Mesendoderm (in vitro differentiated cells): ENCODE measurements at regions not wholly inside any gene's neighbourhood (a gene's known extent, or its start where the extent isn't known, plus 50 kb on each side); places are given as distances from the start of the nearest gene placed in this dataset.

Source experiments
- DNase-seq: peaks from one replicate; pipeline ENCODE4 v3.0.0; 2013
- H2AK5ac ChIP-seq: 2 replicates; pipeline ENCODE4 v1.6.1; 2013; ENCODE audit warnings: low read length, inconsistent platforms
- H2BK120ac ChIP-seq: 2 replicates; pipeline ENCODE4 v1.6.1; 2013; ENCODE audit warnings: low read depth, mild to moderate bottlenecking, low read length, moderate library complexity, mixed read lengths
- H2BK15ac ChIP-seq: replicated peaks from 2 replicates; pipeline ENCODE4 v1.6.1; 2013; ENCODE audit warnings: low read depth, mild to moderate bottlenecking, moderate library complexity
- H2BK5ac ChIP-seq: 2 replicates; pipeline ENCODE4 v1.6.1; 2013; ENCODE audit warnings: low read length, inconsistent platforms
- H3K18ac ChIP-seq: 2 replicates; pipeline ENCODE4 v1.6.1; 2013; ENCODE audit warnings: mild to moderate bottlenecking, low read length, mixed read lengths
- H3K23ac ChIP-seq: one replicate; pipeline ENCODE4 v1.6.1; 2013; ENCODE audit warnings: low read length
- H3K27ac ChIP-seq: 2 replicates; pipeline ENCODE4 v1.5.1; 2013; ENCODE audit warnings: low read depth, mild to moderate bottlenecking, inconsistent platforms, low read length, moderate library complexity
- H3K27me3 ChIP-seq: 2 replicates; pipeline ENCODE4 v1.6.1; 2013; ENCODE audit warnings: low read length, control low read depth, mild to moderate bottlenecking, inconsistent platforms; ENCODE audit not compliant: insufficient read depth, poor library complexity
- H3K36me3 ChIP-seq: 2 replicates; pipeline ENCODE4 v1.6.1; 2013; ENCODE audit warnings: low read length, inconsistent platforms; ENCODE audit not compliant: control insufficient read depth, insufficient read depth
- H3K4ac ChIP-seq: one replicate; pipeline ENCODE4 v1.6.1; 2013; ENCODE audit warnings: low read depth, mild to moderate bottlenecking, low read length, moderate library complexity
- H3K4me1 ChIP-seq: 2 replicates; pipeline ENCODE4 v1.6.1; 2013; ENCODE audit warnings: low read depth, low read length, inconsistent platforms; ENCODE audit not compliant: control insufficient read depth
- H3K4me2 ChIP-seq: 2 replicates; pipeline ENCODE4 v1.6.1; 2013; ENCODE audit warnings: low read length
- H3K4me3 ChIP-seq: 2 replicates; pipeline ENCODE4 v1.5.1; 2013; ENCODE audit warnings: mild to moderate bottlenecking, low read length
- H3K56ac ChIP-seq: one replicate; pipeline ENCODE4 v1.6.1; 2013; ENCODE audit warnings: low read length
- H3K79me1 ChIP-seq: 2 replicates; pipeline ENCODE4 v1.6.1; 2013; ENCODE audit warnings: low read length, inconsistent platforms
- H3K79me2 ChIP-seq: 2 replicates; pipeline ENCODE4 v1.6.1; 2013; ENCODE audit warnings: mild to moderate bottlenecking, low read length; ENCODE audit not compliant: control insufficient read depth, insufficient read depth
- H3K9ac ChIP-seq: 2 replicates; pipeline ENCODE4 v1.6.1; 2013; ENCODE audit warnings: low read length, inconsistent platforms
- H4K5ac ChIP-seq: one replicate; pipeline ENCODE4 v1.6.1; 2013; ENCODE audit warnings: low read length
- H4K8ac ChIP-seq: one replicate; pipeline ENCODE4 v1.6.1; 2013; ENCODE audit warnings: low read depth, mild to moderate bottlenecking, control low read depth, low read length, moderate library complexity
- WGBS: extraction: QIAGEN DNeasy Blood & Tissue Kit; methylation state at CpG from one replicate; pipeline ENCODE4 v1.1.7; 2013; ENCODE audit warnings: low lambda C conversion rate, missing lambda C conversion rate; ENCODE audit not compliant: insufficient coverage; ENCODE audit errors: extremely low coverage; 5-methylcytosine and 5-hydroxymethylcytosine counted together

DNA sequence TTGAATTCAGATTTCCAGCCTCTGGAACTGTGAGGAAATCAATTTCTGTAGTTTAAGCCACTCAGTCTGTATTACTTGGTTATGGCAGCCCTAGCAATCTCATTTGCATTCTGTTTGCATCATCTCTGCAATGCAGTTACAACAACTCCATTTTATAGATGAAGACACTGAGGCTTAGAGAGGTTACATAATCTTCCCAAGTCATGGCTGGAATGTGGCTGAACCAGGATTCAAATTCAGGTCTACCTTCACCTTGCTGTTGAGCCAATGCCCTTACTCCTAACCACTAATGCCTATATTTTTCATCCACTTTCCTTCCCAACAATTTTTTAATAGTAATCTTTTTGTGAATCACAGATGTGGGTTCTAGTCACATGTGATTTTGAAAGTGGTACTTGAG is 469.8 kb upstream of the CCL2 start:
- Histone ChIP-seq H3K9ac (no peak overlapping the region), H3K18ac (no peak overlapping the region), H2BK15ac (no peak overlapping the region), H3K4me1 (no peaks in the 10 kb centered on the region), H2BK120ac (no peak overlapping the region), H3K4ac (no peak overlapping the region), H3K79me1 (no peaks in the 10 kb centered on the region), H3K56ac (no peak overlapping the region), H2AK5ac (no peak overlapping the region), H4K8ac (no peak overlapping the region), H3K4me2 (no peak overlapping the region), H3K23ac (no peak overlapping the region), H2BK5ac (no peak overlapping the region), H4K5ac (no peak overlapping the region), H3K27me3 (no peaks in the 10 kb centered on the region), H3K79me2 (no peaks in the 10 kb centered on the region), H3K36me3 (no peaks in the 10 kb centered on the region), H3K4me3 (no peak overlapping the region), H3K27ac (no peak overlapping the region)
- DNase-seq, result no peak

GRCh38 chr17:33786478-33786877 is 468.6 kb upstream of the CCL2 start:
- Histone ChIP-seq H3K4me3 (no peak overlapping the region), H4K5ac (no peak overlapping the region), H2BK15ac (no peak overlapping the region), H3K36me3 (no peaks in the 10 kb centered on the region), H3K27ac (no peak overlapping the region), H4K8ac (no peak overlapping the region), H3K9ac (no peak overlapping the region), H3K79me1 (no peaks in the 10 kb centered on the region), H3K4me1 (no peaks in the 10 kb centered on the region), H3K27me3 (no peaks in the 10 kb centered on the region), H2BK5ac (no peak overlapping the region), H3K23ac (no peak overlapping the region), H3K4me2 (no peak overlapping the region), H3K56ac (no peak overlapping the region), H3K18ac (no peak overlapping the region), H3K4ac (no peak overlapping the region), H2AK5ac (no peak overlapping the region), H3K79me2 (no peaks in the 10 kb centered on the region), H2BK120ac (no peak overlapping the region)
- DNase-seq, result no peak
- WGBS, result no CpG with 5 or more reads among the region's 1 CpG

GRCh38 chr17:33789658-33790057 is 465.4 kb upstream of the CCL2 start:
- Histone ChIP-seq H3K18ac (no peak overlapping the region), H2AK5ac (no peak overlapping the region), H3K36me3 (no peaks in the 10 kb centered on the region), H3K79me2 (no peaks in the 10 kb centered on the region), H3K4me1 (no peaks in the 10 kb centered on the region), H4K8ac (no peak overlapping the region), H3K56ac (no peak overlapping the region), H3K4ac (no peak overlapping the region), H4K5ac (no peak overlapping the region), H3K9ac (no peak overlapping the region), H2BK120ac (no peak overlapping the region), H2BK5ac (no peak overlapping the region), H3K23ac (no peak overlapping the region), H3K27ac (no peak overlapping the region), H3K4me3 (no peak overlapping the region), H3K27me3 (no peaks in the 10 kb centered on the region), H3K79me1 (no peaks in the 10 kb centered on the region), H3K4me2 (no peak overlapping the region), H2BK15ac (no peak overlapping the region)
- no peak for DNase-seq
- WGBS, result 100% methylated on average over 1 of the region's 2 CpGs

DNA sequence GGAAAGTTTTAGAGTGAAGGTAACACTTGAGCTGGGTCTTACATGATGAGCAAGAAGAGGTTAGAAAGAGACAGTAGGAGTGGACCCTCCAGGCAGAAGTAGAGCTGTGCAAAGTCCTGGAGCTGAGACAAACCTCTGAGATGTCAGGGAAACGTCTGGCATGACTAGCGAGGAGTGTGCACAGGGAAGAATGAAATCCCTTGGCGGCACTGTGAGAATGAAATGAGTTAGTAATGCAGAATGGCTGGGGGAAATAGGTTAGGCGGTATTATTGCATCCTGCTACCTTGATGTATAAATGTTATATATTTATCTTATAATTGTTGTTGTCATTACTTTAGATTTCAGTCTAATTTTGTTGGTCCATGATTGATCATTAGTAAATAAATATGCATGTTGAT is 457.9 kb upstream of the CCL2 start:
- Histone ChIP-seq H3K27me3 (no peaks in the 10 kb centered on the region), H4K8ac (no peak overlapping the region), H3K79me2 (no peaks in the 10 kb centered on the region), H2AK5ac (no peak overlapping the region), H3K36me3 (no peaks in the 10 kb centered on the region), H3K27ac (no peak overlapping the region), H2BK15ac (no peak overlapping the region), H3K79me1 (no peaks in the 10 kb centered on the region), H3K4me3 (no peak overlapping the region), H2BK120ac (no peak overlapping the region), H3K4me2 (no peak overlapping the region), H3K4me1 (no peaks in the 10 kb centered on the region), H3K23ac (no peak overlapping the region), H3K56ac (no peak overlapping the region), H2BK5ac (no peak overlapping the region), H3K4ac (no peak overlapping the region), H3K9ac (no peak overlapping the region), H4K5ac (no peak overlapping the region), H3K18ac (no peak overlapping the region)
- DNase-seq, result no peak
- no CpG with 5 or more reads among the region's 4 CpGs for WGBS

GRCh38 chr17:33798308-33798707 is 456.8 kb upstream of the CCL2 start:
- Histone ChIP-seq H2BK15ac (no peak overlapping the region), H3K4me3 (no peak overlapping the region)

GRCh38 chr17:33802349-33803198 is 452.5 kb upstream of the CCL2 start:
- Histone ChIP-seq H3K56ac (no peak overlapping the region), H3K9ac (no peak overlapping the region), H2AK5ac (no peak overlapping the region), H3K79me2 (no peaks in the 10 kb centered on the region), H4K5ac (no peak overlapping the region), H3K27ac (no peak overlapping the region), H3K18ac (no peak overlapping the region), H2BK15ac (no peak overlapping the region), H2BK120ac (no peak overlapping the region), H3K4ac (no peak overlapping the region), H4K8ac (no peak overlapping the region), H3K36me3 (no peaks in the 10 kb centered on the region), H3K23ac (no peak overlapping the region), H3K79me1 (no peaks in the 10 kb centered on the region), H3K27me3 (no peaks in the 10 kb centered on the region), H2BK5ac (no peak overlapping the region), H3K4me1 (no peaks in the 10 kb centered on the region), H3K4me2 (no peak overlapping the region), H3K4me3 (no peak overlapping the region)
- WGBS, result no CpG with 5 or more reads among the region's 10 CpGs
- no peak for DNase-seq

More at GRCh38 chr17:33798308-33798707, 456.8 kb upstream of the CCL2 start:
- DNase-seq, result no peak
- Histone ChIP-seq H3K4me2 (no peak overlapping the region), H4K5ac (no peak overlapping the region), H3K4me1 (no peaks in the 10 kb centered on the region), H2BK120ac (no peak overlapping the region), H3K18ac (no peak overlapping the region), H3K56ac (no peak overlapping the region), H3K27me3 (no peaks in the 10 kb centered on the region), H3K9ac (no peak overlapping the region), H2AK5ac (no peak overlapping the region), H2BK5ac (no peak overlapping the region), H3K36me3 (no peaks in the 10 kb centered on the region), H3K4ac (no peak overlapping the region), H3K27ac (no peak overlapping the region), H4K8ac (no peak overlapping the region), H3K23ac (no peak overlapping the region), H3K79me2 (no peaks in the 10 kb centered on the region), H3K79me1 (no peaks in the 10 kb centered on the region)
- WGBS, result no CpG with 5 or more reads among the region's 5 CpGs
